PC-9 (cell line): ENCODE measurements at regions not wholly inside any gene's neighbourhood (a gene's known extent, or its start where the extent isn't known, plus 50 kb on each side); places are given as distances from the start of the nearest gene placed in this dataset.
A peak's percentile ranks its signal among the peaks of the same experiment; 100 is the strongest.

Experiments
- BruUV-seq: library from RNA; stranded (reverse); fragments of 400-500 nt; replicated peaks from 2 replicates; lab custom pipeline; 2021; lab: Mats Ljungman, UMichigan
- CTCF ChIA-PET: fragments of 300-600 bp; sonication (Branson Sonifier 250); formaldehyde crosslinking; loops from one replicate; lab custom pipeline; 2022; ENCODE audit warnings: antibody characterized with exemption; lab: Charles Lee
- POLR2A ChIA-PET: fragments of 300-600 bp; sonication (Branson Sonifier 250); formaldehyde crosslinking; loops from one replicate; lab custom pipeline; 2022; ENCODE audit warnings: antibody characterized with exemption; ENCODE audit not compliant: unreplicated experiment; lab: Charles Lee
- DNase-seq, 2 experiments: peaks; one replicate each; pipeline versions ENCODE4 v3.0.0 to v3.0.0-alpha.2; 2015 to 2022; ENCODE audit warnings: mixed read lengths in 1 of 2
- H2AFZ ChIP-seq: fragments of 200-600 bp; sonication (generic); 2 replicates; pipeline ENCODE4 v1.8.1; 2017; ENCODE audit warnings: antibody characterized with exemption
- H3F3A ChIP-seq: fragments of 200-600 bp; sonication (generic); 2 replicates; pipeline ENCODE4 v1.8.1; 2017; ENCODE audit warnings: antibody characterized with exemption, mild to moderate bottlenecking, low read depth; ENCODE audit not compliant: insufficient read depth
- H3K27ac ChIP-seq: fragments of 200-600 bp; sonication (generic); 2 replicates; pipeline ENCODE4 v1.6.1; 2016; ENCODE audit warnings: mixed run types
- H3K27me3 ChIP-seq: fragments of 200-600 bp; sonication (generic); 2 replicates; pipeline ENCODE4 v1.6.1; 2016; ENCODE audit warnings: low read depth, mixed run types; ENCODE audit not compliant: insufficient read depth
- H3K36me3 ChIP-seq: fragments of 200-600 bp; sonication (generic); 2 replicates; pipeline ENCODE4 v1.6.1; 2016; ENCODE audit warnings: low read depth, mixed run types
- H3K4me1 ChIP-seq: fragments of 200-600 bp; sonication (generic); replicated peaks from 2 replicates; pipeline ENCODE4 v1.6.1; 2016; ENCODE audit warnings: mixed run types; ENCODE audit not compliant: insufficient read depth
- H3K4me2 ChIP-seq: fragments of 200-600 bp; sonication (generic); 2 replicates; pipeline ENCODE4 v1.6.1; 2017; ENCODE audit warnings: mixed run types
- H3K4me3 ChIP-seq: fragments of 200-600 bp; sonication (generic); 2 replicates; pipeline ENCODE4 v1.6.1; 2016; ENCODE audit warnings: mixed run types
- H3K79me2 ChIP-seq: fragments of 200-600 bp; sonication (generic); 2 replicates; pipeline ENCODE4 v1.6.1; 2017; ENCODE audit warnings: low read depth, mixed run types
- H3K9me2 ChIP-seq: fragments of 200-600 bp; sonication (generic); 2 replicates; pipeline ENCODE4 v1.8.1; 2017; ENCODE audit warnings: mild to moderate bottlenecking; ENCODE audit not compliant: insufficient read depth
- H3K9me3 ChIP-seq: fragments of 200-600 bp; sonication (generic); 2 replicates; pipeline ENCODE4 v1.8.1; 2016; ENCODE audit warnings: low read depth; ENCODE audit not compliant: insufficient read depth
- H4K20me1 ChIP-seq: fragments of 200-600 bp; sonication (generic); 2 replicates; pipeline ENCODE4 v1.8.1; 2017; ENCODE audit not compliant: insufficient read depth
- CTCF ChIP-seq: fragments of 200-600 bp; sonication (generic); conservative IDR thresholded peaks from 2 replicates; pipeline ENCODE4 v1.6.1; 2017; ENCODE audit warnings: mixed run types, antibody characterized with exemption, mild to moderate bottlenecking, moderate library complexity
- EZH2 ChIP-seq: fragments of 200-600 bp; sonication (generic); IDR thresholded peaks from 2 replicates; pipeline ENCODE4 v1.8.0; 2017; ENCODE audit warnings: antibody characterized with exemption, low read depth
- intact Hi-C: fragments of 100-400 bp; cut with micrococcal nuclease; formaldehyde crosslinking; loops from one replicate; pipeline ENCODE4 v1.10.0; 2022; ENCODE audit not compliant: unreplicated experiment

- POLR2A ChIA-PET: no interaction called here
- Histone ChIP-seq H3K9me3 (no peaks in the 10 kb centered on the region), H3K27me3 (no peaks in the 10 kb centered on the region), H3K36me3 (no peaks in the 10 kb centered on the region), H2AFZ (peak overlapping the region; percentile 74), H3K4me2 (peak overlapping the region; percentile 71), H3K27ac (no peak overlapping the region), H3F3A (no peaks in the 10 kb centered on the region), H3K79me2 (no peaks in the 10 kb centered on the region), H3K9me2 (no peaks in the 10 kb centered on the region), H3K4me1 (peaks cover 16% of the 10 kb centered on the region), H4K20me1 (no peaks in the 10 kb centered on the region), H3K4me3 (peak overlapping the region; percentile 53)
- intact Hi-C loops: no loop called here
- CTCF ChIA-PET: no interaction called here
- TF ChIP-seq EZH2: no peak
- no peak for TF ChIP-seq CTCF
- no TSS peak for BruUV-seq
- peak; percentile 3 to 41 for DNase-seq
Measured at GRCh38 chr5:92641031-92641962, 939.7 kb downstream of the NR2F1-AS1 start.

- H3K79me2 ChIP-seq: no peaks in the 10 kb centered on the region
- H3K4me1 ChIP-seq: peaks cover 16% of the 10 kb centered on the region
- H3K9me3 ChIP-seq: no peaks in the 10 kb centered on the region
- no peak for DNase-seq
- no peaks in the 10 kb centered on the region for H3K27me3 ChIP-seq
- no peaks in the 10 kb centered on the region for H3F3A ChIP-seq
- H3K4me3 ChIP-seq: no peak overlapping the region
- no peaks in the 10 kb centered on the region for H3K9me2 ChIP-seq
- H2AFZ ChIP-seq: no peak overlapping the region
- H3K27ac ChIP-seq: no peak overlapping the region
- TF ChIP-seq EZH2 (no peak), CTCF (no peak)
- intact Hi-C loops: no loop called here
- no peaks in the 10 kb centered on the region for H4K20me1 ChIP-seq
- CTCF ChIA-PET: no interaction called here
- no peak overlapping the region for H3K4me2 ChIP-seq
- BruUV-seq: no TSS peak
- no peaks in the 10 kb centered on the region for H3K36me3 ChIP-seq
- POLR2A ChIA-PET: no interaction called here
Measured at GRCh38 chr5:92640340-92640739, 940.7 kb downstream of the NR2F1-AS1 start.

- H3K27me3 ChIP-seq: no peaks in the 10 kb centered on the region
- no peak overlapping the region for H3K27ac ChIP-seq
- DNase-seq: no peak
- CTCF ChIA-PET: no interaction called here
- H4K20me1 ChIP-seq: no peaks in the 10 kb centered on the region
- POLR2A ChIA-PET: no interaction called here
- 0 out of 2 replicates have a peak overlapping the region, but pooled peaks have one; percentile 52 for H2AFZ ChIP-seq
- H3F3A ChIP-seq: no peaks in the 10 kb centered on the region
- no peak for TF ChIP-seq EZH2
- TF ChIP-seq CTCF: no peak
- no peaks in the 10 kb centered on the region for H3K9me2 ChIP-seq
- no TSS peak for BruUV-seq
- no peak overlapping the region for H3K4me3 ChIP-seq
- H3K36me3 ChIP-seq: no peaks in the 10 kb centered on the region
- no peaks in the 10 kb centered on the region for H3K9me3 ChIP-seq
- intact Hi-C loops: no loop called here
- no peaks in the 10 kb centered on the region for H3K79me2 ChIP-seq
- H3K4me2 ChIP-seq: no peak overlapping the region
- peaks cover 16% of the 10 kb centered on the region for H3K4me1 ChIP-seq
Measured at GRCh38 chr5:92637960-92638359, 943.1 kb downstream of the NR2F1-AS1 start.
